Keratinocyte (primary cell): ENCODE measurements at regions not wholly inside any gene's neighbourhood (a gene's known extent, or its start where the extent isn't known, plus 50 kb on each side); places are given as distances from the start of the nearest gene placed in this dataset.

ENCODE experiments used
- DNase-seq: peaks from one replicate; pipeline ENCODE4 v3.0.0-alpha.2; 2011; ENCODE audit warnings: low read depth, missing footprints, low spot score
- FAIRE-seq: peaks from 2 replicates; lab custom pipeline; 2011; peaks lifted over from hg19 to GRCh38; lab: Jason Lieb, UNC
- H2AFZ ChIP-seq: 2 replicates; pipeline ENCODE4 v1.6.0; 2012; ENCODE audit warnings: low read length, control low read depth, inconsistent platforms; ENCODE audit not compliant: control insufficient read depth
- H3K27ac ChIP-seq: 2 replicates; pipeline ENCODE4 v1.5.1; 2011; ENCODE audit warnings: low read length; ENCODE audit not compliant: control insufficient read depth, insufficient read depth
- H3K27me3 ChIP-seq: 3 replicates; pipeline ENCODE4 v1.6.0; 2011; ENCODE audit warnings: low read length; ENCODE audit not compliant: control insufficient read depth, insufficient read depth; ENCODE audit errors: extremely low read depth
- H3K36me3 ChIP-seq, 2 experiments: 2 replicates in 1 of 2; 3 replicates in 1 of 2; pipeline ENCODE4 v1.5.1; 2011; ENCODE audit warnings: low read length in 2 of 2, mild to moderate bottlenecking in 1 of 2; ENCODE audit not compliant: control insufficient read depth in 2 of 2, insufficient read depth in 2 of 2; ENCODE audit errors: extremely low read depth in 1 of 2
- H3K4me1 ChIP-seq: 3 replicates; pipeline ENCODE4 v1.5.1; 2011; ENCODE audit warnings: low read length; ENCODE audit not compliant: control insufficient read depth, insufficient read depth; ENCODE audit errors: extremely low read depth
- H3K4me2 ChIP-seq: 3 replicates; pipeline ENCODE4 v1.6.0; 2011; ENCODE audit warnings: low read depth, low read length; ENCODE audit not compliant: control insufficient read depth, insufficient read depth; ENCODE audit errors: extremely low read depth
- H3K4me3 ChIP-seq, 3 experiments: fragments of 200-600 bp in 1 of 3; sonication (generic) in 1 of 3; 2 replicates in 2 of 3; 3 replicates in 1 of 3; pipeline ENCODE4 v1.5.1; 2011 to 2016; ENCODE audit warnings: low read length in 3 of 3, mild to moderate bottlenecking in 3 of 3, control low read depth in 2 of 3, inconsistent platforms in 1 of 3, low read depth in 1 of 3, mixed read lengths in 1 of 3, mixed run types in 1 of 3, moderate library complexity in 1 of 3; ENCODE audit not compliant: control insufficient read depth in 2 of 3, insufficient read depth in 2 of 3; ENCODE audit errors: extremely low read depth in 1 of 3
- H3K79me2 ChIP-seq: 2 replicates; pipeline ENCODE4 v1.6.0; 2012; ENCODE audit warnings: low read length; ENCODE audit not compliant: control insufficient read depth, insufficient read depth
- H3K9ac ChIP-seq: 3 replicates; pipeline ENCODE4 v1.6.0; 2011; ENCODE audit warnings: low read length; ENCODE audit not compliant: control insufficient read depth, insufficient read depth; ENCODE audit errors: extremely low read depth
- H3K9me1 ChIP-seq: 3 replicates; pipeline ENCODE4 v1.6.0; 2011; ENCODE audit warnings: low read length; ENCODE audit not compliant: control insufficient read depth, insufficient read depth; ENCODE audit errors: extremely low read depth
- H3K9me3 ChIP-seq: 2 replicates; pipeline ENCODE4 v1.5.1; 2012; ENCODE audit warnings: low read depth, low read length; ENCODE audit not compliant: control insufficient read depth
- H4K20me1 ChIP-seq: 3 replicates; pipeline ENCODE4 v1.6.0; 2011; ENCODE audit warnings: low read length; ENCODE audit not compliant: control insufficient read depth, insufficient read depth; ENCODE audit errors: extremely low read depth
- CTCF ChIP-seq, 3 experiments: IDR thresholded peaks in 1 of 3; conservative IDR thresholded peaks in 1 of 3; optimal IDR thresholded peaks in 1 of 3; 2 replicates in 2 of 3; 3 replicates in 1 of 3; pipeline versions ENCODE3 to v1.5.1; 2011; ENCODE audit warnings: low read length in 3 of 3, mild to moderate bottlenecking in 3 of 3, moderate library complexity in 2 of 3, control low read depth in 1 of 3, inconsistent platforms in 1 of 3; ENCODE audit not compliant: insufficient read depth in 2 of 3; ENCODE audit errors: extremely low read depth in 1 of 3
- EZH2 ChIP-seq: IDR thresholded peaks from one replicate; pipeline ENCODE4 v1.6.1; 2012; ENCODE audit warnings: inconsistent platforms, mild to moderate bottlenecking, low read length, moderate library complexity
- dilution Hi-C: fragments of 300-500 bp; cut with MboI; formaldehyde crosslinking; loops from one replicate; pipeline ENCODE4 v1.7.0; 2020; ENCODE audit warnings: low sequenced_read_pairs; ENCODE audit not compliant: extremely low pct_ligation_motif_present

GRCh38 chr2:242002944-242003343, 133.4 kb downstream of the RTP5 start:
- TF ChIP-seq EZH2 (no peak), CTCF (optimal IDR thresholded peaks at IDR 0.05 in 1 of 3, IDR thresholded peaks at IDR 0.05 in 1 of 3, conservative IDR thresholded peaks at IDR 0.05 in 1 of 3; ENCODE audit: extremely low read depth in 1 of 3, insufficient read depth in 2 of 3, low read length in 3 of 3) (no peak)
- no peak overlapping the region for H3K27ac ChIP-seq
- DNase-seq = no peak
- H3K4me1 ChIP-seq = no peaks in the 10 kb centered on the region
- no peak overlapping the region for H3K4me3 ChIP-seq
- H3K9me1 ChIP-seq = no peaks in the 10 kb centered on the region
- no peaks in the 10 kb centered on the region for H3K79me2 ChIP-seq
- H3K9me3 ChIP-seq = no peaks in the 10 kb centered on the region
- H2AFZ ChIP-seq = no peak overlapping the region
- H4K20me1 ChIP-seq = no peaks in the 10 kb centered on the region
- FAIRE-seq = no peak
- no peak overlapping the region for H3K4me2 ChIP-seq
- H3K36me3 ChIP-seq = no peaks in the 10 kb centered on the region
- no peak overlapping the region for H3K9ac ChIP-seq
- dilution Hi-C loops = no loop called here
- H3K27me3 ChIP-seq = peaks cover 22% of the 10 kb centered on the region

- Histone ChIP-seq H3K4me1 (no peaks in the 10 kb centered on the region), H4K20me1 (no peaks in the 10 kb centered on the region), H2AFZ (no peak overlapping the region), H3K36me3 (no peaks in the 10 kb centered on the region), H3K4me3 (no peak overlapping the region), H3K9ac (no peak overlapping the region), H3K9me3 (no peaks in the 10 kb centered on the region), H3K9me1 (no peaks in the 10 kb centered on the region), H3K79me2 (no peaks in the 10 kb centered on the region), H3K27ac (no peak overlapping the region), H3K4me2 (no peak overlapping the region), H3K27me3 (peaks cover 19% of the 10 kb centered on the region)
- DNase-seq (no peak), FAIRE-seq (no peak)
- TF ChIP-seq CTCF (optimal IDR thresholded peaks at IDR 0.05 in 1 of 3, IDR thresholded peaks at IDR 0.05 in 1 of 3, conservative IDR thresholded peaks at IDR 0.05 in 1 of 3; ENCODE audit: extremely low read depth in 1 of 3, insufficient read depth in 2 of 3, low read length in 3 of 3) = no peak
- TF ChIP-seq EZH2 = no peak
- dilution Hi-C loops = no loop called here
These were observed 134.8 kb downstream of the RTP5 start for GRCh38 chr2:242004223-242004901.
